ENCODE measurements at regions not wholly inside any gene's neighbourhood (a gene's known extent, or its start where the extent isn't known, plus 50 kb on each side); places are given as distances from the start of the nearest gene placed in this dataset.
A peak's percentile ranks its signal among the peaks of the same experiment; 100 is the strongest.
"Not testable (repeated sequence)": the region's sequence is repeated elsewhere in the genome, so short reads cannot be mapped to it uniquely, and the experiment has no call there.

DNA sequence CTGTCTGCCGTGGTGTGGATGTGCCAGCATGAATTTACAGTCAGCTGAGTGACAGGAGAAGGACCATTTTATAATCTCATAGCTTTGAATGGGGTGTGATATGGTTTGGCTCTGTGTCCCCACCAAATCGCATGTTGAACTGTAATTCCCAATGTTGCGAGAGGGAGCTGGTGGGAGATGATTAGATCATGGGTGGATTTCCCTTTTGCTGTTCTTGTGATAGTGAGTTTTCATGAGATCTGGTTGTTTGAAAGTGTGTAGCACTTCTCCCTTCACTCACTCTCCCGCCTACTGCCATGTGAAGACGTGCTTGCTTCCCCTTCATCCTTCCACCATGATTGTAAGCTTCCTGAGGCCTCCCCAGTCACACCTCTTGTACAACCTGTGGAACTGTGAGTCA, 111.9 kb upstream of the CHD2 start:
- no peaks in the 10 kb centered on the region for H3K27me3 ChIP-seq (ENCODE audit: insufficient read depth, low read length)
- H3K23ac ChIP-seq (ENCODE audit: low read length), result no peak overlapping the region
- H3K36me3 ChIP-seq (ENCODE audit: control insufficient read depth in 1 of 2, insufficient read depth in 2 of 2, low read length in 2 of 2), result no peaks in the 10 kb centered on the region
- H3K9ac ChIP-seq (ENCODE audit: low read length), result no peak overlapping the region
- no peak overlapping the region for H3K27ac ChIP-seq (ENCODE audit: low read depth, low read length)
- H4K12ac ChIP-seq (ENCODE audit: low read depth, low read length), result no peak overlapping the region
- H2AK5ac ChIP-seq (ENCODE audit: low read length), result no peak overlapping the region
- H2BK12ac ChIP-seq (ENCODE audit: low read length), result no peak overlapping the region
- no peak overlapping the region for H4K91ac ChIP-seq (ENCODE audit: low read depth, low read length)
- H3K9me3 ChIP-seq (ENCODE audit: insufficient read depth, low read depth, low read length), result peaks cover 2% of the 10 kb centered on the region
- H3K79me2 ChIP-seq (ENCODE audit: control insufficient read depth, insufficient read depth, low read length, poor library complexity), result no peaks in the 10 kb centered on the region
- no peak overlapping the region for H2BK120ac ChIP-seq (ENCODE audit: insufficient read depth, low read length, poor library complexity)
- H3K4me2 ChIP-seq (ENCODE audit: low read length), result no peak overlapping the region
- peaks cover 0 to 3% of the 10 kb centered on the region in 2 experiments for H3K4me1 ChIP-seq (ENCODE audit: control insufficient read depth in 1 of 2, insufficient read depth in 2 of 2, low read length in 2 of 2)
- H2AFZ ChIP-seq (ENCODE audit: insufficient read depth, low read length, poor library complexity), result no peak overlapping the region
- no peak for DNase-seq
- no peak overlapping the region for H2BK5ac ChIP-seq (ENCODE audit: low read depth, low read length, poor library complexity)
- H3K79me1 ChIP-seq (ENCODE audit: low read length), result no peaks in the 10 kb centered on the region
- H3K14ac ChIP-seq (ENCODE audit: low read length), result no peak overlapping the region
- H3K4me3 ChIP-seq (ENCODE audit: low read depth, low read length), result no peak overlapping the region
- no peak overlapping the region for H3K18ac ChIP-seq (ENCODE audit: low read length)
- no peak overlapping the region for H4K8ac ChIP-seq (ENCODE audit: low read depth, low read length)
- H3K4ac ChIP-seq (ENCODE audit: low read depth, low read length), result no peak overlapping the region
- WGBS (ENCODE audit: extremely low coverage, insufficient coverage, insufficient read length), result no CpG with 5 or more reads among the region's 5 CpGs

DNA sequence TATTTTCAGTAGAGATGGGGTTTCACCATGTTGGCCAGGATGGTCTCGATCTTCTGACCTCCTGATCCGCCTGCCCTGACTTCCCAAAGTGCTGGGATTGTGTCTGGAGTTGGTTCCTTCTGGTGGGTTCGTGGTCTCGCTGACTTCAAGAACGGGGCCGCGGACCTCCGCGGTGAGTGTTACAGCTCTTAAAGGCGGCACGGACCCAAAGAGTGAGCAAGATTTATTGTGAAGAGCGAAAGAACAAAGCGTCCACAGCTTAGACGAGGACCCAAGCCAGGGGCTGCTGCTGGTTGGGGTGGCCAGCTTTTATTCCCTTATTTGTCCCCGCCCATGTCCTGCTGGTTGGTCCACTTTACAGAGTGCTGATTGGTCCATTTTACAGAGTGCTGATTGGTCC, 111.3 kb upstream of the CHD2 start:
- not testable (repeated sequence) for H4K12ac ChIP-seq (ENCODE audit: low read depth, low read length); H3K4ac ChIP-seq (ENCODE audit: low read depth, low read length); H3K9me3 ChIP-seq (ENCODE audit: insufficient read depth, low read depth, low read length); H4K8ac ChIP-seq (ENCODE audit: low read depth, low read length); H3K79me1 ChIP-seq (ENCODE audit: low read length); H3K4me3 ChIP-seq (ENCODE audit: low read depth, low read length); H2BK120ac ChIP-seq (ENCODE audit: insufficient read depth, low read length, poor library complexity); H2AFZ ChIP-seq (ENCODE audit: insufficient read depth, low read length, poor library complexity); H3K9ac ChIP-seq (ENCODE audit: low read length); H2BK12ac ChIP-seq (ENCODE audit: low read length); H3K4me2 ChIP-seq (ENCODE audit: low read length); H3K79me2 ChIP-seq (ENCODE audit: control insufficient read depth, insufficient read depth, low read length, poor library complexity); H3K18ac ChIP-seq (ENCODE audit: low read length); H2AK5ac ChIP-seq (ENCODE audit: low read length); H4K91ac ChIP-seq (ENCODE audit: low read depth, low read length); H3K23ac ChIP-seq (ENCODE audit: low read length); H3K14ac ChIP-seq (ENCODE audit: low read length); DNase-seq; H3K36me3 ChIP-seq (ENCODE audit: control insufficient read depth in 1 of 2, insufficient read depth in 2 of 2, low read length in 2 of 2); H3K27ac ChIP-seq (ENCODE audit: low read depth, low read length); H3K4me1 ChIP-seq (ENCODE audit: control insufficient read depth in 1 of 2, insufficient read depth in 2 of 2, low read length in 2 of 2); H2BK5ac ChIP-seq (ENCODE audit: low read depth, low read length, poor library complexity); H3K27me3 ChIP-seq (ENCODE audit: insufficient read depth, low read length)
- WGBS (ENCODE audit: extremely low coverage, insufficient coverage, insufficient read length), result no CpG with 5 or more reads among the region's 15 CpGs

DNA sequence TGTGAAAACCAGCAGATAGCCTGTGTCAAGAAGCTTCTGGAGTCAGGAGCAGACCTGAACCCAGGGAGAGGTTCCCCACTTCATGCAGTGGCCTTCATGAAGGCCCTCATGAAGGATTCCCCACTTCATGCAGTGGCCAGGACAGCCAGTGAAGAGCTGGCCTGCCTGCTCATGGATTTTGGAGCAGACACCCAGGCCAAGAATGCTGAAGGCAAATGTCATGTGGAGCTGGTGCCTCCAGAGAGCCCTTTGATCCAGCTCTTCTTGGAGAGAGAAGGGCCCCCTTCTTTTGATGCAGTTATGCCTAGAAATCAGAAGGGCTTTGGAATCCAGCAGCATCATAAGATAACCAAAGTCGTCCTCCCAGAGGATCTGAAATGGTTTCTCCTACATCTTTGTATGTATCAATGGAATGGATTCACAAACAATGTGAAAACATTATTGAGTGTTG, 103.9 kb upstream of the CHD2 start:
- no CpG with 5 or more reads among the region's 1 CpG for WGBS (ENCODE audit: extremely low coverage, insufficient coverage, insufficient read length)
- H3K36me3 ChIP-seq (ENCODE audit: control insufficient read depth in 1 of 2, insufficient read depth in 2 of 2, low read length in 2 of 2), result no peaks in the 10 kb centered on the region
- no peaks in the 10 kb centered on the region for H3K9me3 ChIP-seq (ENCODE audit: insufficient read depth, low read depth, low read length)

DNA sequence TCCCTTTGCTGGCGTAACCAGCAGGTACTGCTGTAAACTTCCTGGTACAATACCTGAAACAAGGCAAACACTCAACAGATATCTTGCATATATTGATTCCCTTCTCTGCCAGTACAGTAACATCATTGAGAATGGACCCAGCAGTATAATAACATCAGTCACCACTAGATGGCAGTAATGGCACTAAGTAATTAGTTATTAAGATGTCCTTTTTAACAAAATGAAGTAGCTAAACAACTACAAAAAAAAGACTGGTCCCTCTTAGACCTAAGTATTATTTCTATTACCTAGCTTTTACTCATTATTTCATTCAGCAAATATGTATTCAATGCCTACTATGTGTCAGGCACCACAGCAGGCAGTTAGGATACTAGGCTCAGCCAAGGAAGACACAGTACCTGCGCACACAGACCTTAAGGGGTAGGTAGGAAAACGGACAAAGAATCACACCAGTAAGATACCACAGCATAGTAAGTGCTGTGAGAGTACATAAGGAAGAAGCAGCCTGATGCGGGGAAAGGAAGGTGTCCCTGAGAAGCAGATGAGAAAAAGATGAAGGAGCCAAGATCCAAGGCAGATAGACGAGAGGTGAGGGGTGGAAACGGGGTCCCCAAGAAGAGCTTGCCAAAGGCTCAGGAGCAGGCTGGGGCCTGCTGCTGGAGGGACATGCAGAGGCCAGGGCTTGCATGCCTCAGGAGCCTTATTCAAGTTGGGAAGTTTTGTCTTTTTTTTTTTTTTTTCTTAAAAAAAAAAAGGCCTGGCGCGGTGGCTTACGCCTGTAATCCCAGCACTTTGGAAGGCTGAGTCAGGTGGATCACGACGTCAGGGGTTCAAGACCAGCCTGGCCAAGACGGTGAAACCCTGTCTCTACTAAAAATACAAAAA, 102.7 kb upstream of the CHD2 start:
- Histone ChIP-seq H2BK5ac (ENCODE audit: low read depth, low read length, poor library complexity) (no peak overlapping the region), H2AK5ac (ENCODE audit: low read length) (peak overlapping the region; percentile 23), H2AFZ (ENCODE audit: insufficient read depth, low read length, poor library complexity) (peak overlapping the region; percentile 17), H3K18ac (ENCODE audit: low read length) (peak overlapping the region; percentile 37), H4K12ac (ENCODE audit: low read depth, low read length) (no peak overlapping the region), H3K9ac (ENCODE audit: low read length) (peak overlapping the region; percentile 2), H3K36me3 (ENCODE audit: control insufficient read depth in 1 of 2, insufficient read depth in 2 of 2, low read length in 2 of 2) (no peaks in the 10 kb centered on the region), H3K79me1 (ENCODE audit: low read length) (peaks cover 11% of the 10 kb centered on the region), H3K79me2 (ENCODE audit: control insufficient read depth, insufficient read depth, low read length, poor library complexity) (peaks cover 4% of the 10 kb centered on the region), H3K27me3 (ENCODE audit: insufficient read depth, low read length) (no peaks in the 10 kb centered on the region), H4K91ac (ENCODE audit: low read depth, low read length) (peak overlapping the region; percentile 43), H2BK12ac (ENCODE audit: low read length) (peak overlapping the region; percentile 69), H3K27ac (ENCODE audit: low read depth, low read length) (peak overlapping the region; percentile 19), H3K4me3 (ENCODE audit: low read depth, low read length) (no peak overlapping the region), H4K8ac (ENCODE audit: low read depth, low read length) (peak overlapping the region; percentile 61), H3K4ac (ENCODE audit: low read depth, low read length) (no peak overlapping the region), H3K4me1 (ENCODE audit: control insufficient read depth in 1 of 2, insufficient read depth in 2 of 2, low read length in 2 of 2) (peaks cover 7 to 9% of the 10 kb centered on the region in 2 experiments), H2BK120ac (ENCODE audit: insufficient read depth, low read length, poor library complexity) (peak overlapping the region; percentile 2), H3K4me2 (ENCODE audit: low read length) (no peak overlapping the region), H3K14ac (ENCODE audit: low read length) (no peak overlapping the region), H3K9me3 (ENCODE audit: insufficient read depth, low read depth, low read length) (no peaks in the 10 kb centered on the region), H3K23ac (ENCODE audit: low read length) (no peak overlapping the region)
- DNase-seq, result peak; percentile 43 to 96
- WGBS (ENCODE audit: extremely low coverage, insufficient coverage, insufficient read length), result no CpG with 5 or more reads among the region's 12 CpGs

More for the DNA sequence above, 103.9 kb upstream of the CHD2 start:
- H3K4me3 ChIP-seq (ENCODE audit: low read depth, low read length), result no peak overlapping the region
- no peak overlapping the region for H2AK5ac ChIP-seq (ENCODE audit: low read length)
- H3K18ac ChIP-seq (ENCODE audit: low read length), result no peak overlapping the region
- H3K27me3 ChIP-seq (ENCODE audit: insufficient read depth, low read length), result no peaks in the 10 kb centered on the region
- no peak overlapping the region for H3K4ac ChIP-seq (ENCODE audit: low read depth, low read length)
- H3K14ac ChIP-seq (ENCODE audit: low read length), result no peak overlapping the region
- peaks cover 4% of the 10 kb centered on the region for H3K79me1 ChIP-seq (ENCODE audit: low read length)
- no peaks in the 10 kb centered on the region for H3K4me1 ChIP-seq (ENCODE audit: control insufficient read depth in 1 of 2, insufficient read depth in 2 of 2, low read length in 2 of 2)
- H3K23ac ChIP-seq (ENCODE audit: low read length), result no peak overlapping the region
- no peaks in the 10 kb centered on the region for H3K79me2 ChIP-seq (ENCODE audit: control insufficient read depth, insufficient read depth, low read length, poor library complexity)
- H3K9ac ChIP-seq (ENCODE audit: low read length), result no peak overlapping the region
- H2BK5ac ChIP-seq (ENCODE audit: low read depth, low read length, poor library complexity), result no peak overlapping the region
- no peak overlapping the region for H2BK12ac ChIP-seq (ENCODE audit: low read length)
- DNase-seq, result no peak
- no peak overlapping the region for H4K12ac ChIP-seq (ENCODE audit: low read depth, low read length)
- no peak overlapping the region for H2AFZ ChIP-seq (ENCODE audit: insufficient read depth, low read length, poor library complexity)
- no peak overlapping the region for H2BK120ac ChIP-seq (ENCODE audit: insufficient read depth, low read length, poor library complexity)
- H4K8ac ChIP-seq (ENCODE audit: low read depth, low read length), result no peak overlapping the region
- no peak overlapping the region for H3K4me2 ChIP-seq (ENCODE audit: low read length)
- H4K91ac ChIP-seq (ENCODE audit: low read depth, low read length), result no peak overlapping the region
- H3K27ac ChIP-seq (ENCODE audit: low read depth, low read length), result no peak overlapping the region
